ENCODE measurements at regions not wholly inside any gene's neighbourhood (a gene's known extent, or its start where the extent isn't known, plus 50 kb on each side); places are given as distances from the start of the nearest gene placed in this dataset.

- no peak for TF ChIP-seq HDGF (IDR thresholded peaks at IDR 0.05; ENCODE audit: borderline replicate concordance)
- no peak for TF ChIP-seq FOXM1 (IDR thresholded peaks at IDR 0.05; ENCODE audit: borderline replicate concordance)
- TF ChIP-seq LEF1 (IDR thresholded peaks at IDR 0.05; ENCODE audit: borderline replicate concordance), result no peak
- TF ChIP-seq PKNOX1 (IDR thresholded peaks at IDR 0.05), result no peak
- no peak for TF ChIP-seq ZNF384 (IDR thresholded peaks at IDR 0.05)
- TF ChIP-seq SUZ12 (IDR thresholded peaks at IDR 0.05), result no peak
- no peak for TF ChIP-seq TARDBP (IDR thresholded peaks at IDR 0.05)
- no peak for TF ChIP-seq ELF4 (IDR thresholded peaks at IDR 0.05)
- TF ChIP-seq FOXK2 (IDR thresholded peaks at IDR 0.05), result no peak
- no peak for TF ChIP-seq SP1 (IDR thresholded peaks at IDR 0.05)
- no peak for TF ChIP-seq FOXA1 (IDR thresholded peaks at IDR 0.05)
Measured at GRCh38 chr6:40011844-40012243, 77.6 kb upstream of the MOCS1 start.
